ENCODE measurements at regions not wholly inside any gene's neighbourhood (a gene's known extent, or its start where the extent isn't known, plus 50 kb on each side); places are given as distances from the start of the nearest gene placed in this dataset.
"Not testable (repeated sequence)": the region's sequence is repeated elsewhere in the genome, so short reads cannot be mapped to it uniquely, and the experiment has no call there.

DNA sequence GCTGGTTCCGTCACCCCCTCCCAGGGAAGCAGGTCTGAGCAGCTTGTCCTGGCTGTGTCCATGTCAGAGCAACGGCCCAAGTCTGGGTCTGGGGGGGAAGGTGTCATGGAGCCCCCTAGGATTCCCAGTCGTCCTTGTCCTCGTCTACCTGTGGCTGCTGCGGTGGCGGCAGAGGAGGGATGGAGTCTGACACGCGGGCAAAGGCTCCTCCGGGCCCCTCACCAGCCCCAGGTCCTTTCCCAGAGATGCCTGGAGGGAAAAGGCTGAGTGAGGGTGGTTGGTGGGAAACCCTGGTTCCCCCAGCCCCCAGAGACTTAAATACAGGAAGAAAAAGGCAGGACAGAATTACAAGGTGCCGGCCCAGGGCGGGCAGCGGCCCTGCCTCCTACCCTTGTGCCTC, 51.9 kb upstream of the IQSEC3 start:
- TF ChIP-seq, protein P1, sequence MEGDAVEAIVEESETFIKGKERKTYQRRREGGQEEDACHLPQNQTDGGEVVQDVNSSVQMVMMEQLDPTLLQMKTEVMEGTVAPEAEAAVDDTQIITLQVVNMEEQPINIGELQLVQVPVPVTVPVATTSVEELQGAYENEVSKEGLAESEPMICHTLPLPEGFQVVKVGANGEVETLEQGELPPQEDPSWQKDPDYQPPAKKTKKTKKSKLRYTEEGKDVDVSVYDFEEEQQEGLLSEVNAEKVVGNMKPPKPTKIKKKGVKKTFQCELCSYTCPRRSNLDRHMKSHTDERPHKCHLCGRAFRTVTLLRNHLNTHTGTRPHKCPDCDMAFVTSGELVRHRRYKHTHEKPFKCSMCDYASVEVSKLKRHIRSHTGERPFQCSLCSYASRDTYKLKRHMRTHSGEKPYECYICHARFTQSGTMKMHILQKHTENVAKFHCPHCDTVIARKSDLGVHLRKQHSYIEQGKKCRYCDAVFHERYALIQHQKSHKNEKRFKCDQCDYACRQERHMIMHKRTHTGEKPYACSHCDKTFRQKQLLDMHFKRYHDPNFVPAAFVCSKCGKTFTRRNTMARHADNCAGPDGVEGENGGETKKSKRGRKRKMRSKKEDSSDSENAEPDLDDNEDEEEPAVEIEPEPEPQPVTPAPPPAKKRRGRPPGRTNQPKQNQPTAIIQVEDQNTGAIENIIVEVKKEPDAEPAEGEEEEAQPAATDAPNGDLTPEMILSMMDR (conservative IDR thresholded peaks at IDR 0.05; ENCODE audit: low read depth, low read length): not testable (repeated sequence)
- TF ChIP-seq EZH2 (IDR thresholded peaks at IDR 0.05; ENCODE audit: low read length, unreplicated experiment); EZH2phosphoT487 (IDR thresholded peaks at IDR 0.05; ENCODE audit: borderline replicate concordance, low read length): not testable (repeated sequence)

Measured in PC-3 (cell line).